22Rv1 (cell line): ENCODE measurements at regions not wholly inside any gene's neighbourhood (a gene's known extent, or its start where the extent isn't known, plus 50 kb on each side); places are given as distances from the start of the nearest gene placed in this dataset.

Experiments used
- CTCF ChIP-seq: fragments of 450-650 bp; IDR thresholded peaks from 2 replicates; pipeline ENCODE4 v1.5.1; 2017; ENCODE audit warnings: mild to moderate bottlenecking
- ZFX ChIP-seq: fragments of 450-650 bp; IDR thresholded peaks from 2 replicates; pipeline ENCODE4 v1.6.1; 2017; ENCODE audit warnings: antibody characterized with exemption, borderline replicate concordance

DNA sequence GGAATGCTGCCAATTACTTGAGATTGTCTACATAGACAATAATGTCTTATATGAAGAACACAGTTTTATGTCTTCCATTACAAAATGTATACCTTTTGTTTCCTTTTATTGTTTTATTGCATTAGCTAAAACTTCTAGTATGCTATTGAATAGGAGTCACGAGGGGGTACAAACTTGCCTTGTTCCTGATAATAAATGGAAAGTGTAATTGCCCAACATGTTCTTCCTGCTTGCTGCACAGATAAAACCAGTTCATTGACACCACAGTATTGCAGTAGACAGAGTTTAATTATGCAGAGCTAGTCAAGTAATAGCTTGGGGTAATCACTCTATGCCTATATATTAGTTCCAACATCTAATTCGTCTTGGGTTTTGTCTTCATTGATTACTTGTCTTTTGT is 1276.2 kb upstream of the NRXN1 start:
- TF ChIP-seq CTCF: no peak
- TF ChIP-seq ZFX: no peak
